ENCODE measurements at regions not wholly inside any gene's neighbourhood (a gene's known extent, or its start where the extent isn't known, plus 50 kb on each side); places are given as distances from the start of the nearest gene placed in this dataset.

DNA sequence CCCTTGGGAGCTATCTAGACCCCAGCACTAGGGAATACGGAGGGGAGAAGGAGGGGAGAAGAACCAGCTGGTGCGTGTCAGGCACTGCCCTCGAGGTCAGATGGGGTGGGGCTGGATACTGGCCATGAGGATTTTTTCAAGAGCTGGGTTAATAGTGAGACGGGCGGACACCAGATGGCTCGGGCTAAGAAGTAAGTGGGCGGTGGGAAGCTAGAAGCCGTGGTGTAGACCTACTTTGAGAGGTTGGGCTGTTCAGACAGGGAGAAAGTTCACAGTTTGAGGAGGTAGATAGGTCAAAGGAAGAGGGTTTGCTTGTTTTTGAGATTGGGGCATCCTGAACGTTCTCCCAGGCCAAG lies 303.8 kb downstream of the SEC14L1 start:
- TF ChIP-seq, protein P1, sequence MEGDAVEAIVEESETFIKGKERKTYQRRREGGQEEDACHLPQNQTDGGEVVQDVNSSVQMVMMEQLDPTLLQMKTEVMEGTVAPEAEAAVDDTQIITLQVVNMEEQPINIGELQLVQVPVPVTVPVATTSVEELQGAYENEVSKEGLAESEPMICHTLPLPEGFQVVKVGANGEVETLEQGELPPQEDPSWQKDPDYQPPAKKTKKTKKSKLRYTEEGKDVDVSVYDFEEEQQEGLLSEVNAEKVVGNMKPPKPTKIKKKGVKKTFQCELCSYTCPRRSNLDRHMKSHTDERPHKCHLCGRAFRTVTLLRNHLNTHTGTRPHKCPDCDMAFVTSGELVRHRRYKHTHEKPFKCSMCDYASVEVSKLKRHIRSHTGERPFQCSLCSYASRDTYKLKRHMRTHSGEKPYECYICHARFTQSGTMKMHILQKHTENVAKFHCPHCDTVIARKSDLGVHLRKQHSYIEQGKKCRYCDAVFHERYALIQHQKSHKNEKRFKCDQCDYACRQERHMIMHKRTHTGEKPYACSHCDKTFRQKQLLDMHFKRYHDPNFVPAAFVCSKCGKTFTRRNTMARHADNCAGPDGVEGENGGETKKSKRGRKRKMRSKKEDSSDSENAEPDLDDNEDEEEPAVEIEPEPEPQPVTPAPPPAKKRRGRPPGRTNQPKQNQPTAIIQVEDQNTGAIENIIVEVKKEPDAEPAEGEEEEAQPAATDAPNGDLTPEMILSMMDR (IDR thresholded peaks at IDR 0.05): no peak
- TF ChIP-seq POLR2AphosphoS5 (IDR thresholded peaks at IDR 0.05; ENCODE audit: insufficient read depth in 1 of 2, low read depth in 1 of 2): no peak

All from vagina (tissue), 2 donors.